Fibroblast of lung (primary cell): ENCODE measurements at regions not wholly inside any gene's neighbourhood (a gene's known extent, or its start where the extent isn't known, plus 50 kb on each side); places are given as distances from the start of the nearest gene placed in this dataset.

ENCODE experiments used
- CTCF ChIP-seq, 2 donors: IDR thresholded peaks in 1 of 2; conservative IDR thresholded peaks in 1 of 2; 1 replicate in 1 of 2; 2 replicates in 1 of 2; pipeline ENCODE4 v1.5.1; 2011 to 2012; ENCODE audit warnings: low read length in 2 of 2, control low read depth in 1 of 2, inconsistent platforms in 1 of 2, low read depth in 1 of 2, mild to moderate bottlenecking in 1 of 2
- EZH2 ChIP-seq: IDR thresholded peaks from 2 replicates; pipeline ENCODE4 v1.5.1; 2012; ENCODE audit warnings: low read length, control low read depth, mild to moderate bottlenecking; ENCODE audit errors: missing control alignments

- TF ChIP-seq EZH2, result no peak
- TF ChIP-seq CTCF (conservative IDR thresholded peaks at IDR 0.05 in 1 of 2, IDR thresholded peaks at IDR 0.05 in 1 of 2; ENCODE audit: low read depth in 1 of 2, low read length in 2 of 2), result no peak
Measured at GRCh38 chr12:25422241-25422640, 130.8 kb downstream of the LMNTD1 start.
